GM18873 (cell line): ENCODE measurements at regions not wholly inside any gene's neighbourhood (a gene's known extent, or its start where the extent isn't known, plus 50 kb on each side); places are given as distances from the start of the nearest gene placed in this dataset.

Experiments
- ATAC-seq: cut with Tn5 transposase; IDR thresholded peaks from one replicate; pipeline ENCODE4 v1.9.1; 2021; ENCODE audit warnings: mild to moderate bottlenecking, moderate library complexity, moderate number of reproducible peaks; ENCODE audit not compliant: unreplicated experiment, low FRiP score

DNA sequence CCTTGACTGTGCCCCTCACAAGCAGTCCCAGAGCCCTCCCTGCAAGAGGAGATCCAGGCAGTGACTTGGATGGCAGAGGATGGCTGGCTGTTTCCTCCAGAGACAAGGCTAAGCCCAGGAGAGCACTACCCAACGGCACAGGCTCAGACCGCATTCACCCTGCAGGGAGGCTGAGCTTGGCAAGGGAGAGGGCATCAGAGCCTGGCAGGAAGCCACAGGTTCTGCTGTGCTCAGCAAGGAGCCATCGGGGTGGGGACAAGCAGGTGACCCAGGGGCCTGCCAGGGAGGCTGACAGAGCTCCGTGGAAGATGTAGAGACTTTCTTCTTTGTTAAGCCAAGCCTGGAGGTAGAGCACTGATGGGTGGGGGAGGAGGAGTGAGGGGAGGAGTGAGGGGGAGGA, 159.2 kb upstream of the CST7 start:
- ATAC-seq, result no peak

DNA sequence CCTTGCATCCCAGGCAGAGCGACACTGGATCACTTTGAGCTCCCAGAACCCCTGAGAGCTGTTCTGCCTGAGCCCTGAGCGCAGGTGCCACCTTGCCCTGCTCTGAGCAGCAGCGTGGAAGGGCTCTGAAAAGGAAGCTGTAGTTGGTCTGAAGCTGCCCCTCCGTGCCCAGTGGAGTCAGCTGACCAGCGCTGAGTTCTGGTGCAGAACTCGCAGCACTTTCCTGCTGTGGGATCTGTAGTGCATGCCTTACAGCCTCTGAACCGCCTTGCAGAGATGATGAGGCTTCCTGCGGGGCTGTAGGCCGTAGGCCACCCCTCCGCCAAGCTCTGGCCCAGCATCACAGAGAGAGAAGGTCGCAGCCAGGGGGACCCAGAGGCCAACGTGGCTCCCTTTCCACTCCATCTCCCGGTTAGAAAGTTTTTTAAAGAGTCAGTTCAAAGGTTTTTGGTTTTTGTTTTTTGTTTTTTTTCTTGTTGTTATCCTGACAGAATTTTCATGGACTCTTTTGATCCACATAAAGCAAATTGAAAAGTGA, 158.3 kb upstream of the CST7 start:
- no peak for ATAC-seq

DNA sequence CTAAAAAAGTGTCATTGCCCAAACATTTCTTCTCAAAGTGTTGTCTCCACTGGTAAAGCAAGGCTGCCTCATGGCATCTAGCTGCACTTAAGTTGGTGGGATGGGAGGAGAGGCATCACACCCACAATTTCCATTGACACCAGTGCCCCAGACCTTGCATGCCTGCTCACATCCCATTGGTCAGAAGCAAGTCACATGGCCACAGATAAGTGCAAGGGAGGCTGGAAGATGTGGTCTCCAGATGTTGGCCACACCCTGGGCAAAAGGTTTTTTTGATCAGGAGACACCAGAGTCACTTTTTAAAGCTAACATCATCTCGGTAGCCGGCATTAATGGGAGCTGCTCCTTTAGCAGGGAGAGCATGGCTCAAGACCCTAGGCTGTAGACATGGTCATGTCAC, 157.1 kb upstream of the CST7 start:
- ATAC-seq, result no peak

DNA sequence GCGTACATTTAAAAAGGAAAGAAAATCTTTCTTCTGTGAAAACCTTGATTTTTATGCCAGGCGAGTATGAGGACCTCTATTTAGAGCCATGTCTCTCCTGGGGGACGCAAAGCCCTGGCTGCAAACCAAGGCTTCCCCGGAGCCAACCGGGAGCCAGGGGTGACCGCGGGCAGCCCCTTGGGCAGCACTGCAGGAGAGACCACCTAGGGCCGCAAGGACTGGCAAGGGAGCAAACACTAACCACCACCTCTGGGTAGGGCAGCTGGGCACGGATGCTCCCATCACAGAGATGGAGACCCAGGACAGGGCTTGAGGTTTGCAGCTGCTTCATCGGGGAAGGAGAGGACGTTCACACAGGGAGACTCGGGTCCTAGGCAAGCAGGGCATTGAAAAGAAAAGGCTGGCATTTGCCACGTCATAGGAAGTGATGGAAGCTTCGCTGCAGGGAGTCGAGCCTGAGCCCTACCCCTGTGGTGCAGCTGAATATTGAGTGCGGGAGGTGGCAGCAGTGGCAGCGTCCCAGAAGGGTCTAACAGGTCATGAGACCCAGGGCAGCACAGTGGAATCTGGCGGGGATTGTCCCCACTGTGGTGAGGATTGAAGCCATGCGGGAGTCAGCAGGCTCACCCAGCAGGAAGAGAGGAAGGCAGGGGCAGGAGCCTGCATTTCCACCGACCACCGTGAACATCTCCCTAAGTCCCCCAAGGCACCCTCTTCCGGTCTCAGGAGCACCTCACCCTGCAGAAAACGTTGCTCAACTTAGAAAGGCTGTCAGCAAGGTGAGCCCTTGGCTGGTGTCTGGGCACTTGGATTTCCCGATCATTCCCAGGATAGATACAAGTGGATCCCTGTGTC, 156.2 kb upstream of the CST7 start:
- ATAC-seq, result no peak

DNA sequence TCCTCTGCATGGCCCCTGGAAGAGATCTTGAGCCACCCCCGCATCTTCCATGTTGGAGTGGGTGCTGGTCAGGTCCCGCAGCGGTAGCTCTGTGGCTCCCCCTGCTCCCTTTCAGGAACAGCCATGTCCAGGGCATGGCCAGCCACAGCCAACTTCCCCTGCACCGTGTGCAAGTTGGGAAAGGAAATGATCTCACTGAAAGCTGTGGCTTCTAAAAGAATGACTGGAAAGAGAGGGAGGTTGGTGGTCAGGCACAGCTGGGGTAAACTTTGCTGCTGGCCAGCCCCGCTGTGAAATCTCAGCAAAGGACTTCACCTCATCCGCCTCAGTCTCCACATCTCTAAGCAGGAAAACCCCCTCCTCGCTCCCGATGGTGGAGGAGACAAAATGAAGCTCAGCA, 153.6 kb upstream of the CST7 start:
- ATAC-seq, result no peak

DNA sequence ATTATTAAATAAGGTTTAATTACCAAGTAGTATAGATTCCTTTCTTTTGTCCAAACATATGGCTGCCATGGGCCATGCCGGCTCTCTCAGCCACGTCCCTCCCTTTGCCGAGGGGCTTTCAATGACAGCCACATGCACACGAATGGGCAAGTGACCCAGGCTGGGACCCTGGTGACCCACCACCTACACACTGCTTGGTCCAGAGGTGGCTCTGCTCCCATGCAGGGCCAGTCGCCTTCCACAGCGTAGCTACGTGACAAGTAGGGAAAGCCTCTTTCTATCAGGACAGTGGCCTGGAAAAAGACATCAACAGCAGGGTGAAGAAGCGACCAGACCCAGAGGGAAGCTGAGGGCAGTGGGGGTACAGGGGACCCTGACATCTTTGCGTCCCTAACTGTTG, 152.8 kb upstream of the CST7 start:
- ATAC-seq, result no peak

DNA sequence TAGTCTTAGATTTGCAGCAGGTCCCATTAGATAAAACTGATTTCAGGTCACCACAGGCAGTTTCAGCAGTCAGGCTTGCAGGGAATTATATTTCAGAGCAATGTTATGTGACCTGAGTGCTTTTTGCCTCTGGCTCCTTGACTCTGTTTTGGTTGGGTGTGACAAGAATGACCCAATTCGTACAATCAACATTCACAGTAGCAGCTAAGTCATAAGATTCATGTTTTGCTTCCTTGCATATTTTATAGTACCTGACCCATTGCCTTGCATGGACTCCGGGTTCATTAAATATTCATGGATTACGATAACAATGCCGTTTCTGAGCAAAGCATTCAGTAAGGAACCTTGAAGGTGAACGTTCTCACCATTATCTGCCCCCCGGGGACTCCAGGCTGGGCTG, 152.0 kb upstream of the CST7 start:
- no peak for ATAC-seq

DNA sequence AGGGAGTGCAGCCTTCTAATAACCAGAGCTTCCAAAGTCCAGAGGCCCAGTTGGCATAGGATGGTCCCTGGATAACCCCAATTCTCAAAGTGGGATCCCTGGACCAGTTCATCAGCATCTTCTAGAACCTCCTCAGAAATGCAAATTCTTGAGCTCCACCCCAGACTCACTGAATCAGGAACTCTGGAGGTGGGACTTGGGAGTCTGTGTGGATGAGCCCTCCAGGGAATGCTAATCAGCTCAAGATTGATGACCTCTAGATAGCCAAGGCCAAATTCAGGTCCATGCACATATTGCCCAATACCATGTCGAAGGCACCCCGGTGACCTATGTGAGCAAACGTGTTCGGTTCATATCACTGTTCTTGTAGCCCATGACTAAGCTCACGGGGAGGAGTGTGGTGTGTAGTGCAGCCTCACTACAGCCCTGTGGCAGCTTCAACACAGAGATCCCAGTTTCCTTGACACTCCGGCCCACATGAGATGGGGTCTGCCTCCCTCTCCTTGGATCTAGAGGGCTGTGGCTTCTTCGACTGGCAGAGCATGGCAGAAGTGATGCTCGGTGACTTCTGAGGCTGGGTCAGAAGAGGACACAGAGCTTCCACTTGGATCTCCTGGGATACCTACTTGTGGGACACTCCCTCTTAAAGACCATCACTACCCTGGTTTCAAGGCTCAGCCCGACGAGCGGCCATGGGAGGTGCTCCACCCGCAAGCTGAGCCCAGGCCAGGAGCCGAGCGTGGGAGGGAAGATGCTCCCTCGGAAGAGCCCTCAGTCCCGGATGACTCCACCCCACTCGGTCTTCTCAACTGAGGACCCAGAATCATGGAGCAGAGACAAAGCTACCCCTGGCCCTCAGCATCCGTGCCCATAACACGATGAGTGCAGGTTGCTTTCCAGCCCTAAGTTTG, 151.1 kb upstream of the CST7 start:
- ATAC-seq, result no peak

DNA sequence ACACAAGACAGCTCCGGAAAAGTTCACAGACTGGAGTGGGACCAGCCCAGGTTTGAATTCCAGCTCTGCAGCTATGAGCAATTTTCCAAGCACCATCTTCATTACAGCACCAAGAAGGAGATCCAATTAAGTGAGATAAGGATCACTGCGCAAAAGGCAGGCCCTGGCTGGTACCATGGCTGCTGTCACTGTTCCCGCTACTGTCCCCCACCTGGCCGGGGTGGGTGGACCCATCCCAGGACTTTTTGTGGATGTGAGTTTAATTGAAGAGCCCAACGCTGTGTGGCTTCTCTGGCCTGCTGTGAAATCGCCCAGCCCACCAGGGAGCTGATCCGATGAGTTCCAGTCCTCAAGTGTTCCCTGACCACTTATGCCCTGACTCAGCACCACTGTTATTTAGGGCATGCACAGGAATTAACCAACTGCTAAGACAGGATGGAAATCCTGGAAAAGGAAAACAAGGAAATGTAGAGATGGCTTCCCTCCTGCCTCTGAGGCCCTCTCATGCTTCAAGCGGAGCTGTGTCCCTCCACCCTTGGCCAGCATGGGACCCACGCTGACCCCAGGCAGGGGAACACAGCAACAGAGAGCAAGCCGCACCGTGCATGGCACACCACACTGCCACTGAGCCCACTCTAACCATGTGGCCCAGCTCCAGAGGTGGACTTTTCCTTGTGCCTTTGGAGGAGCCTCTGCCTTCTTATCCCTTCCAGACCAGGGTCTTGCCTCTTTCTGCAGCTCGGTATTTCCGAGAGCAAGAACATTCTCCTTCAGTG, 150.0 kb upstream of the CST7 start:
- no peak for ATAC-seq

DNA sequence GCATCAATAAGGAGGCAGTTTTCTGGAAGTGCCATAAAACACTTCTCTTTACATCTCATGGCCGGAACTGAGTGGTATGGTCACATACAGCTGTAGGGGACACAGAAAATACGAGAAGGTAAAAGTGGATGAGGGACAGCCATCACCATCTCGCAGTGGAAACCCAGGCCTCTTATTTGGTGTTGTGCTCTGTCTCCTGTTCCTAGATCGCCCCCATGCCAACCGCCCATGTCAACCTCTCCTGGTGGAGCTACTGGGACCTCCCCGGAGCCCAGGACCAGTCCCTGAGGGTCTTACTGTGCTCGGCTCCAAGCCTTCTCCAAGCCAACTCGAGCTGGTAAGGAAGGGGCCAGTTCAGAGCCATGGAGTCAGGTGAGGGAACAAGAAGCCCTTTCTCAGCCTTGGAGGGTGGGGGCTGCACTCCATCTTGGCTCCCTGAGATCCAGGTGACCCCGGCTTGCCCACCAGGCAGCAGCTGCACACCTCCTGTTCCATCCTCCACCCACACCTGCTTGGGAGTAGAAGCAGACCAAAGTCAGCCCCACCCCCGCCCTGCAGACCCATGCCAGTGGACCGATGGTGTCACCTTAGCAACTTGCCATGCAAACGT, 149.0 kb upstream of the CST7 start:
- no peak for ATAC-seq

DNA sequence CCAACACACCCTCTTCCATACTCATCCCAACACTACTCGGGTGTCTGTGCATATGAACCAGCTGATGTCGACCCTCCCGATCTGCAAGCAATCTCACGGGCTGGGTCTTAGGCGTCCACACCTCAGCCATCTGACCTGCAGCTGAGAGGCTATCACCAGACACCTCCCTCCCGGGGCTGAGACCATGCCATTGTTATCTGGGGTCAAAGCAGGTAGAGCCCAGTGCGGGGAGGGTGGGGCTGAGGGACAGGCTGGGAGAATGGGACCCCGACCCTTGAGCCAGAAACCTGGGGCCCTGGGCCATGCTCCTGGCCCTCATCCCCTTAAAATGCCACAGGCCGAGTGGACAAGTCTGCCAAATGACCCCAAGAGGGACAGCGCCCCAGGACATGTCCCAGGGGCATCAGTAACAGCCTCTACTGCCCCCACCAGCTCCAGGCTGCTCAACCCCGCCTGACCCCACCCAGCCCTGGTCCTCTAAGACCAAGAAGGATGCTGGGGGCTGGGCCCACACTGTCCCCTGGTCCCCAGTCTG, 146.7 kb upstream of the CST7 start:
- no peak for ATAC-seq

DNA sequence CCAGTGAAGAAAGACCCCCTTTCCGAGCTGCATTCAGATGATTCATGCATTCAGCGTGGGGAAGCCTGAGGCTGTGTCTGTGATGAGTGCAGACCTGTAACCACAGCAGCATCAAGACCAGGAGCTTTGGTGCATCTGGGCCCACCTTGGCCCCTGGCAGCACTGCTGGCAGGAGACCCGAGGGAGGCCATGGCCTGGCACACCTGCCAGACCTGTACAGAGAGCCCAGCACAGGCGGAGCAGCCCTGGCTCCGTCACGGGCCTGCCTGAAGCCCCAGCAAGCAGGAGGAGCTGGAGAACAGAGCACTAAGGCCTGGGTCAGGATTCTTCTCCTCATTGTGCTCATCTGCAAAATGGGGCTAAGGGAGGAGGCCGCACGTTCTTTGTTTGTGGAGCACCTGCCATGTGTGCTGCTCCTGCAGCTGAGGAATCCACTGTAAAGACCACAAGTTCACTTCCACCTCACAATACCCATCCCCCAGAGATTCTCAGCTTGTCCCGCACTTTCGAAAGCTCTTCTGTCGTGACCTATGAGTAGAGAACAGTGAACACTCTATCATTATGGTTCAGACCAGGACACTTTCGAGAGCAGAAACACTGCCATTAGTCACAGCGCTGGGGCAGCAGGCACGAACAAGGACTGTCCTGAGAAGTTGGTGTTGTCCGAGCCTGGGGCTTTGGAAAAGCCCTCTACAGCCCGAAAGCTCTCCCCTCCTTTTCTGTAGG, 144.4 kb upstream of the CST7 start:
- no peak for ATAC-seq

DNA sequence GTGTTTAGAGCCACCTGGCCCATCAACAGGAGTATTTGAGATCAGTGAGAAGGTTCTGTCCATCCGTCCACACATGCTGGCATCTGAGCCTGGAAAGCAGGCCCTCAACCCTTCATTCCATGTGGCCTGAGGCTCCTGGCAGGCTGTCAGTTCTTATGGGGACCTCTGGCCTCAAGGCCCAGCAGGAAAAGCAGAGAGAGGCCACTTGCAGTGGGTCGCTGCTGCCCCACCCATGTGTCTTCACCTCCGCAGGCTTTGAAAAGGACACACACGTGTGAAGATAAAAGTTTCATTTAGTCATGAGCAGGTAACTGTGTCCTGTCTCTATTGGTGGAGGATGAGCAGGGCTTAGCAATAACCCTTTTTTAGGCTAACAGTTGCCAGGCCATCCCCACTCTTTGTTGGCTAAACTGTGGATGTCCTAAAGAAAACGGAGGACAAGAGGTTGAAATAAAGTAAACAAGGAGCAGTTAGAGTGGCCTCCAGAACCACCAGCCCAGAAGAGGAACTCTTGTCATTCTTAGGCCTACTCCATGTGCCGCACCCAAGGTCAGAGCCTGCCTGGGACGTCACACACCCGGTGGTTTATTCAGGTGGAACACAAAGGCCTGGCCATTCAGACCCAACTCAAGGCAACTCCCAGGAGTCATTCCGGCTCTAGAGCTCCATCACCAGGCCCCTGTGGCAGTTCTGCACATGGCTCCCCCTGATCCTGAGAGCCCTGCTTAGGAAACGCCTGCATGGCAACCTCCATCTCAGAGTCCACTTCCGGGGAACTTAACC, 143.4 kb upstream of the CST7 start:
- no peak for ATAC-seq

DNA sequence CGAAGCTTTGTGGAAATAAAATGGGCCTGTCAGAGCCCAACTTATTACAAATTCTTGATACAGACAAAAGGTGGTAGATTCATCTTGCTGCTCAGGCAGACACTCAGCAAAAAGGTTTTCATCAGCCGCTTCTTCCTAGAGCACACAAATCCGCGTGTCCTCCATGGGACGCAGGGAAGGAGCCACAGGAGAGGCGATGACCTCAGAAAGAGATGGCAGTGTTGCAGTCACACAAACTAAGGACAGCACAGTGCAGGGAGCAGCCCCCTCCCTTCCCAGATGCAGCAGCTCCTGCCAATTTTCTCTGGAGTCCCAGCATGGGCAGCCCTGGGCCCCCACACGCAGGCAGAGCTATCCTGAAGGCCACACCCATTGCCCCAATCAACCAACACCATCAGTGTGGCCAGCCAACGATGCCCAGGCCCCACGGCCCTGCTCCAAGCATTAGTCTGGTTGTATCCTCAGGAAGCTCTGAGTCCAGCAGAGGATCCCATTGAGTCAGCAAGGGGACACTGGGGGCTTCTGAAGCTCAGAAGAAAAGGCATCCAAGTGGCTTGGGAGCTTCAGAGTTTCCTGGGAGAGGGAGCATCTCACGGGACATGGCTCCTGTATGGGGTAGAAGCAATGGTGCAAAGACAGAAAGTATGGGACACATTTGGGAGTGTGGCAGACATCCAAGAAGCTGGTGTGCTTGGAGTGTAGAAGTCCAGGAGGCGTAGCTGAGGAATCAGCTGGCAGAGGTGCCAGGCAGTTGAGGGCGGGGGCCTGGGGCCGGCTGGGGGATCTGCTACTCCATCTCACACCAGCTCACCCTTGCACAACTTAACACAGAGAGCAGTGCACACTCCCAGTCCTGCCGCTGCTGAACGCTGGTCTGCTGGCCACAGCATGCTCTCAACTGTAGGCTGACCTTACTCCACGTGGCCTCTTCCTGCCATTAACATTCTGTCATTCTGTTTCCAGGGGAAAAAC, 142.1 kb upstream of the CST7 start:
- no peak for ATAC-seq

DNA sequence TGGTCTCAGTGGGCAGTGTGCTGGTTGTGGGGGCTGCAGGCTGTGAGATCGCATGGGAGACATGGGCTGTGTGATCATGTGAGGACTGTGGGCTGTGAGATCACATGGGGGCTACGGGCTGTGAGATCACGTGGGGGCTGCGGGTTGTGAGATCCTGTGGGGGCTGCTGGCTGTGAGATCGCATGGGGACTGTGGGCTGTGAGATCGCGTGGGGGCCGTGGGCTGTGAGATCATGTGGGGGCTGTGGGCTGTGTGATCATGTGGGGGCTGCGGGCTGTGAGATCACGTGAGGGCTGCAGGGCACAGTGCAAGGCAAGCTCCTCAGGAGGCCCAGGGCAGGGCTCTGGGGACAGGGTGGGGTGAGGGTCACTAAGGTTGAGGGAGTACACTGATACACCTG, 140.5 kb upstream of the CST7 start:
- ATAC-seq, result no peak

DNA sequence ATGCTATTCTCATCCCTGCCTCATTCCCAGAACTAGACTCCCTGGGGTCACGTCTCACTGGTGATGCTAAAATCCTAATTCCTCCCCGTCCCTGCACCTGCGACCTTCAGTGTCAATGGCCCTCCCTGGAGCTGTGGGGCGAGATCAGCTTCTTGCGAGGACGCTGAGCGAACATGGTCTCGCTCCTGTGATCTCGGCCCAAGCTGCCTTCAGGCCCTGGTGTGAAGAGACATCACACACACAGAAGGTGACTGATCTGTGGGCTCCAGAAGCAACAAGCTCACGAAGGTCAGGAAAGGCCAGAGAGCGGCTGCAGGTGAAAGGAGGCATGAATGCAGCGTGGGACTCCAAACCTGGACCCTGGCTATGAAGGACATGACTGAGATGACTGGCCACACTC, 139.5 kb upstream of the CST7 start:
- no peak for ATAC-seq

DNA sequence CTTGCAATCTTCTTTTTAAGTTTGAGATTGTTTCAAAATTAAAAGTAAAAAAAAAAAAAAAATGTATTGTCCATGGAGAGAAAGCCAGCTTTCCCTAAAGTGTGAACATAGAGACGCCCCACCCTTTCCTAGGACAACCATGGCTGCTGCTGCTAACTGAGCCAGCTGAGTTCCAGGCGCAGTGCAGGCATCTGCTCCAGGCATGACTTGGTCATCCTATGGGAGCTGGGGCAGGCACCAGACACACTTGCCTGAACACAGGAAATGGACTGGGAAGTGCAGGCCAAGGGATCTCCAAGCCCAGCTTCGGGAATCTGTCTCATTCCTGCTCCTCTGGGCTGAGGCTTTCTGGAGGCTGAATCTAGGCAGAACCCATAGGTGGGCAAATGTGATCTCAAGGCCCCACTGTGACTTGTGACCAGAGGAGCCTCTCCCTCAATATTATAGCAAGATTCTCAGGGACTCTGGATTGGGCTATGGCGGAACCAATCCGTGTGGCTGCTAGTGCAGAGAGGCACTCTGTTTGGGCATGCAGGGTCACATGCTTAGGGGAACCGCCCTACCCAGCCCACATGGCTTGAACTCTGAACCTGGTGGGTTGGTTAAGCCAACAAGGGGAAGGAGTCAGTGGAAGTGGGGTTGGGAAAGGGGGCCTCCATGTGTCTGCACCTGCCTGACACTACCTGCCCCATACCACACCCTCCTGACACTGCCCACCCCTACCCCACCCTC, 138.2 kb upstream of the CST7 start:
- ATAC-seq, result no peak
